PC-3 (cell line): ENCODE measurements at regions not wholly inside any gene's neighbourhood (a gene's known extent, or its start where the extent isn't known, plus 50 kb on each side); places are given as distances from the start of the nearest gene placed in this dataset.

Source experiments
- CTCF ChIP-seq: fragments of 300-600 bp; sonication (generic); conservative IDR thresholded peaks from 2 replicates; pipeline ENCODE4 v1.5.1; 2017; ENCODE audit warnings: antibody characterized with exemption, low read depth, mild to moderate bottlenecking, low read length
- EZH2 ChIP-seq: fragments of 300-600 bp; sonication (generic); IDR thresholded peaks from one replicate; pipeline ENCODE4 v1.6.1; 2017; ENCODE audit warnings: antibody characterized with exemption, mild to moderate bottlenecking, low read length; ENCODE audit not compliant: unreplicated experiment
- EZH2phosphoT487 ChIP-seq: fragments of 300-600 bp; sonication (generic); IDR thresholded peaks from 2 replicates; pipeline ENCODE4 v1.6.1; 2018; ENCODE audit warnings: mild to moderate bottlenecking, antibody characterized with exemption, low read length, borderline replicate concordance

- TF ChIP-seq CTCF (no peak), EZH2 (no peak), EZH2phosphoT487 (no peak)
Measured at GRCh38 chr7:46850563-46851330, 731.2 kb downstream of the TNS3 start.
